GM23248 (cell line): ENCODE measurements at regions not wholly inside any gene's neighbourhood (a gene's known extent, or its start where the extent isn't known, plus 50 kb on each side); places are given as distances from the start of the nearest gene placed in this dataset.

Experiments
- DNase-seq: peaks from one replicate; pipeline ENCODE4 v3.0.0-alpha.2; 2015
- H2AFZ ChIP-seq: fragments of 200-600 bp; sonication (generic); 2 replicates; pipeline ENCODE4 v1.6.1; 2016; ENCODE audit warnings: antibody characterized with exemption
- H3F3A ChIP-seq: fragments of 200-600 bp; sonication (generic); 2 replicates; pipeline ENCODE4 v1.6.1; 2016; ENCODE audit warnings: mild to moderate bottlenecking, antibody characterized with exemption, mixed run types; ENCODE audit not compliant: insufficient read depth
- H3K27ac ChIP-seq: fragments of 200-600 bp; sonication (generic); 2 replicates; pipeline ENCODE4 v1.5.1; 2016; ENCODE audit warnings: mild to moderate bottlenecking
- H3K27me3 ChIP-seq: fragments of 200-600 bp; sonication (generic); replicated peaks from 2 replicates; pipeline ENCODE4 v1.6.1; 2016; ENCODE audit warnings: mild to moderate bottlenecking; ENCODE audit not compliant: insufficient read depth
- H3K36me3 ChIP-seq: fragments of 200-600 bp; sonication (generic); 2 replicates; pipeline ENCODE4 v1.6.1; 2016; ENCODE audit warnings: low read depth, mild to moderate bottlenecking
- H3K4me1 ChIP-seq: fragments of 200-600 bp; sonication (generic); 2 replicates; pipeline ENCODE4 v1.6.1; 2016; ENCODE audit warnings: mild to moderate bottlenecking; ENCODE audit not compliant: insufficient read depth
- H3K4me2 ChIP-seq: fragments of 200-600 bp; sonication (generic); one replicate; pipeline ENCODE4 v1.6.1; 2016; ENCODE audit warnings: mild to moderate bottlenecking; ENCODE audit not compliant: unreplicated experiment
- H3K4me3 ChIP-seq: fragments of 200-600 bp; sonication (generic); 2 replicates; pipeline ENCODE4 v1.5.1; 2016; ENCODE audit warnings: mild to moderate bottlenecking
- H3K79me2 ChIP-seq: fragments of 200-600 bp; sonication (generic); 2 replicates; pipeline ENCODE4 v1.6.1; 2016; ENCODE audit warnings: mild to moderate bottlenecking; ENCODE audit not compliant: insufficient read depth
- H3K9ac ChIP-seq: fragments of 200-600 bp; sonication (generic); 2 replicates; pipeline ENCODE4 v1.6.1; 2016; ENCODE audit warnings: mild to moderate bottlenecking
- H3K9me2 ChIP-seq: fragments of 200-600 bp; sonication (generic); 2 replicates; pipeline ENCODE4 v1.6.1; 2016; ENCODE audit warnings: mixed run types, mild to moderate bottlenecking, moderate library complexity; ENCODE audit not compliant: insufficient read depth
- H3K9me3 ChIP-seq: fragments of 200-600 bp; sonication (generic); one replicate; pipeline ENCODE4 v1.6.1; 2017; ENCODE audit warnings: low read depth
- H4K20me1 ChIP-seq: fragments of 200-600 bp; sonication (generic); 2 replicates; pipeline ENCODE4 v1.6.0; 2016; ENCODE audit not compliant: insufficient read depth
- EZH2 ChIP-seq: fragments of 200-600 bp; sonication (generic); IDR thresholded peaks from 2 replicates; pipeline ENCODE4 v1.6.1; 2018; ENCODE audit warnings: antibody characterized with exemption, mild to moderate bottlenecking; ENCODE audit not compliant: insufficient read depth, poor library complexity, severe bottlenecking
- EZH2phosphoT487 ChIP-seq: fragments of 200-600 bp; sonication (generic); IDR thresholded peaks from 2 replicates; pipeline ENCODE4 v1.6.1; 2018; ENCODE audit warnings: antibody characterized with exemption, moderate library complexity, mild to moderate bottlenecking, low read depth; ENCODE audit not compliant: insufficient read depth
- WGBS, 2 experiments: methylation state at CpG; one replicate each; pipeline ENCODE4 v1.1.6; 2015 to 2017; ENCODE audit warnings: low lambda C conversion rate in 2 of 2, low coverage in 1 of 2; ENCODE audit errors: missing lambda C conversion rate in 2 of 2; 5-methylcytosine and 5-hydroxymethylcytosine counted together
- in situ Hi-C: fragments of 300-500 bp; cut with MboI; formaldehyde crosslinking; loops from 2 replicates; pipeline ENCODE4 v1.15.0; 2020

- H3K4me1 ChIP-seq: no peaks in the 10 kb centered on the region
Measured at GRCh38 chr5:40165789-40166728, 513.7 kb upstream of the PTGER4 start.

GRCh38 chr5:40165106-40165788 lies 514.5 kb upstream of the PTGER4 start:
- no peaks in the 10 kb centered on the region for H3K79me2 ChIP-seq
- no peaks in the 10 kb centered on the region for H3K9me2 ChIP-seq
- no peak overlapping the region for H3K4me3 ChIP-seq
- H3K4me2 ChIP-seq: no peak overlapping the region
- H3K27me3 ChIP-seq: no peaks in the 10 kb centered on the region; the same call in 1 of the 2 replicates
- TF ChIP-seq EZH2: no peak
- TF ChIP-seq EZH2phosphoT487: no peak
- H2AFZ ChIP-seq: no peak overlapping the region
- in situ Hi-C loops: no loop called here
- DNase-seq: no peak
- no peaks in the 10 kb centered on the region for H3K36me3 ChIP-seq
- no peaks in the 10 kb centered on the region for H3F3A ChIP-seq
- H4K20me1 ChIP-seq: no peaks in the 10 kb centered on the region
- H3K4me1 ChIP-seq: no peaks in the 10 kb centered on the region
- no peak overlapping the region for H3K27ac ChIP-seq
- H3K9ac ChIP-seq: no peak overlapping the region
- 85 to 88% methylated on average over 6 of the region's 6 CpGs for WGBS, 2 experiments
- no peaks in the 10 kb centered on the region for H3K9me3 ChIP-seq

More at GRCh38 chr5:40165789-40166728, 513.7 kb upstream of the PTGER4 start:
- Histone ChIP-seq H3K4me3 (no peak overlapping the region), H3K36me3 (no peaks in the 10 kb centered on the region), H3K27me3 (no peaks in the 10 kb centered on the region; the same call in 1 of the 2 replicates), H4K20me1 (no peaks in the 10 kb centered on the region), H3K27ac (no peak overlapping the region), H3K79me2 (no peaks in the 10 kb centered on the region), H3K9me2 (no peaks in the 10 kb centered on the region), H3K9me3 (no peaks in the 10 kb centered on the region), H3K4me2 (no peak overlapping the region), H3F3A (no peaks in the 10 kb centered on the region), H2AFZ (no peak overlapping the region), H3K9ac (no peak overlapping the region)
- TF ChIP-seq EZH2phosphoT487 (no peak), EZH2 (no peak)
- in situ Hi-C loops: no loop called here
- DNase-seq: no peak
- WGBS, 2 experiments: 71 to 72% methylated on average over 7 of the region's 7 CpGs

GRCh38 chr5:40160435-40160834 lies 519.3 kb upstream of the PTGER4 start:
- 83 to 88% methylated on average over 7 of the region's 7 CpGs for WGBS, 2 experiments
- in situ Hi-C loops: no loop called here

GRCh38 chr5:40154194-40154593 lies 525.5 kb upstream of the PTGER4 start:
- WGBS, 2 experiments: 66 to 84% methylated on average over 1 of the region's 1 CpG
- Histone ChIP-seq H3K9me2 (no peaks in the 10 kb centered on the region), H4K20me1 (no peaks in the 10 kb centered on the region), H3K4me3 (no peak overlapping the region), H3K9ac (no peak overlapping the region), H3K27me3 (no peaks in the 10 kb centered on the region), H3K9me3 (no peaks in the 10 kb centered on the region), H3F3A (no peaks in the 10 kb centered on the region), H3K79me2 (no peaks in the 10 kb centered on the region), H3K4me1 (no peaks in the 10 kb centered on the region), H3K4me2 (no peak overlapping the region), H3K36me3 (no peaks in the 10 kb centered on the region), H2AFZ (no peak overlapping the region), H3K27ac (no peak overlapping the region)
- no peak for TF ChIP-seq EZH2
- no peak for TF ChIP-seq EZH2phosphoT487
- in situ Hi-C loops: no loop called here
- DNase-seq: no peak

More at GRCh38 chr5:40160435-40160834, 519.3 kb upstream of the PTGER4 start:
- no peaks in the 10 kb centered on the region for H3K9me3 ChIP-seq
- no peaks in the 10 kb centered on the region for H3K4me1 ChIP-seq
- H3K79me2 ChIP-seq: no peaks in the 10 kb centered on the region
- no peak overlapping the region for H3K4me3 ChIP-seq
- H2AFZ ChIP-seq: no peak overlapping the region
- TF ChIP-seq EZH2: no peak
- TF ChIP-seq EZH2phosphoT487: no peak
- no peak overlapping the region for H3K9ac ChIP-seq
- DNase-seq: no peak
- H3K4me2 ChIP-seq: no peak overlapping the region
- H4K20me1 ChIP-seq: no peaks in the 10 kb centered on the region
- no peaks in the 10 kb centered on the region; the same call in 1 of the 2 replicates for H3K27me3 ChIP-seq
- H3K9me2 ChIP-seq: no peaks in the 10 kb centered on the region
- no peaks in the 10 kb centered on the region for H3F3A ChIP-seq
- no peaks in the 10 kb centered on the region for H3K36me3 ChIP-seq
- no peak overlapping the region for H3K27ac ChIP-seq
